ENCODE measurements at regions not wholly inside any gene's neighbourhood (a gene's known extent, or its start where the extent isn't known, plus 50 kb on each side); places are given as distances from the start of the nearest gene placed in this dataset.

- TF ChIP-seq, protein P1, sequence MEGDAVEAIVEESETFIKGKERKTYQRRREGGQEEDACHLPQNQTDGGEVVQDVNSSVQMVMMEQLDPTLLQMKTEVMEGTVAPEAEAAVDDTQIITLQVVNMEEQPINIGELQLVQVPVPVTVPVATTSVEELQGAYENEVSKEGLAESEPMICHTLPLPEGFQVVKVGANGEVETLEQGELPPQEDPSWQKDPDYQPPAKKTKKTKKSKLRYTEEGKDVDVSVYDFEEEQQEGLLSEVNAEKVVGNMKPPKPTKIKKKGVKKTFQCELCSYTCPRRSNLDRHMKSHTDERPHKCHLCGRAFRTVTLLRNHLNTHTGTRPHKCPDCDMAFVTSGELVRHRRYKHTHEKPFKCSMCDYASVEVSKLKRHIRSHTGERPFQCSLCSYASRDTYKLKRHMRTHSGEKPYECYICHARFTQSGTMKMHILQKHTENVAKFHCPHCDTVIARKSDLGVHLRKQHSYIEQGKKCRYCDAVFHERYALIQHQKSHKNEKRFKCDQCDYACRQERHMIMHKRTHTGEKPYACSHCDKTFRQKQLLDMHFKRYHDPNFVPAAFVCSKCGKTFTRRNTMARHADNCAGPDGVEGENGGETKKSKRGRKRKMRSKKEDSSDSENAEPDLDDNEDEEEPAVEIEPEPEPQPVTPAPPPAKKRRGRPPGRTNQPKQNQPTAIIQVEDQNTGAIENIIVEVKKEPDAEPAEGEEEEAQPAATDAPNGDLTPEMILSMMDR (IDR thresholded peaks at IDR 0.05): no peak
- TF ChIP-seq POLR2A (IDR thresholded peaks at IDR 0.05): no peak
Observed at GRCh38 chrX:85506871-85507270, 127.4 kb upstream of the POF1B start.

Measured in uterus (tissue), 2 donors.